GM21619 (cell line): ENCODE measurements at regions not wholly inside any gene's neighbourhood (a gene's known extent, or its start where the extent isn't known, plus 50 kb on each side); places are given as distances from the start of the nearest gene placed in this dataset.
"Not testable (repeated sequence)": the region's sequence is repeated elsewhere in the genome, so short reads cannot be mapped to it uniquely, and the experiment has no call there.

Source experiments
- ATAC-seq: cut with Tn5 transposase; IDR thresholded peaks from one replicate; pipeline ENCODE4 v1.9.1; 2021; ENCODE audit not compliant: unreplicated experiment

GRCh38 chrX:124234348-124234747 lies 98.1 kb upstream of the TEX13D start:
- no peak for ATAC-seq

- ATAC-seq: no peak
Measured at GRCh38 chrX:124238268-124238667, 94.2 kb upstream of the TEX13D start.

- no peak for ATAC-seq
Measured at GRCh38 chrX:124239324-124239723, 93.1 kb upstream of the TEX13D start.

- ATAC-seq: peak; percentile 95
Measured at GRCh38 chrX:124239911-124240310, 92.5 kb upstream of the TEX13D start.

GRCh38 chrX:124240422-124240821 lies 92.0 kb upstream of the TEX13D start:
- ATAC-seq: no peak

- no peak for ATAC-seq
Measured at GRCh38 chrX:124242131-124242530, 90.3 kb upstream of the TEX13D start.

GRCh38 chrX:124249345-124249744 lies 83.1 kb upstream of the TEX13D start:
- ATAC-seq: no peak

GRCh38 chrX:124250835-124251437 lies 81.5 kb upstream of the TEX13D start:
- ATAC-seq: no peak

- no peak for ATAC-seq
Measured at GRCh38 chrX:124254611-124255010, 77.8 kb upstream of the TEX13D start.

- no peak for ATAC-seq
Measured at GRCh38 chrX:124256216-124256615, 76.2 kb upstream of the TEX13D start.

- no peak for ATAC-seq
Measured at GRCh38 chrX:124256629-124257380, 75.7 kb upstream of the TEX13D start.

GRCh38 chrX:124257924-124258702 lies 74.3 kb upstream of the TEX13D start:
- ATAC-seq: no peak

- no peak for ATAC-seq
Measured at GRCh38 chrX:124260845-124261244, 71.6 kb upstream of the TEX13D start.

GRCh38 chrX:124263743-124264142 lies 68.7 kb upstream of the TEX13D start:
- no peak for ATAC-seq

- ATAC-seq: no peak
Measured at GRCh38 chrX:124268099-124268498, 64.4 kb upstream of the TEX13D start.

- ATAC-seq: no peak
Measured at GRCh38 chrX:124269881-124270280, 62.6 kb upstream of the TEX13D start.

GRCh38 chrX:124271599-124271998 lies 60.9 kb upstream of the TEX13D start:
- ATAC-seq: not testable (repeated sequence)

GRCh38 chrX:124272370-124272982 lies 60.0 kb upstream of the TEX13D start:
- ATAC-seq: no peak

- no peak for ATAC-seq
Measured at GRCh38 chrX:124274438-124275181, 57.9 kb upstream of the TEX13D start.

GRCh38 chrX:124275182-124275894 lies 57.1 kb upstream of the TEX13D start:
- ATAC-seq: no peak
